HG02973 (cell line): ENCODE measurements at regions not wholly inside any gene's neighbourhood (a gene's known extent, or its start where the extent isn't known, plus 50 kb on each side); places are given as distances from the start of the nearest gene placed in this dataset.

Experiments
- ATAC-seq: cut with Tn5 transposase; IDR thresholded peaks from one replicate; pipeline ENCODE4 v1.9.1; 2021; ENCODE audit warnings: moderate library complexity; ENCODE audit not compliant: unreplicated experiment

GRCh38 chr15:97903560-97903959 lies 56.9 kb upstream of the ARRDC4 start:
- ATAC-seq, result no peak

GRCh38 chr15:97903971-97904572 lies 56.4 kb upstream of the ARRDC4 start:
- ATAC-seq, result no peak

GRCh38 chr15:97909291-97909891 lies 51.1 kb upstream of the ARRDC4 start:
- ATAC-seq, result peak; percentile 98
